ENCODE measurements at regions not wholly inside any gene's neighbourhood (a gene's known extent, or its start where the extent isn't known, plus 50 kb on each side); places are given as distances from the start of the nearest gene placed in this dataset.

- Histone ChIP-seq H3K4me3 (no peak overlapping the region), H3K36me3 (no peaks in the 10 kb centered on the region), H3K27ac (no peak overlapping the region), H3K4me1 (no peaks in the 10 kb centered on the region), H3K27me3 (replicated peaks in 1 of 7) (no peaks in the 10 kb centered on the region), H3K9me3 (peaks cover 0 to 5% (median 0%) of the 10 kb centered on the region in 8 donors)
- DNase-seq: no peak
- intact Hi-C loops (cut with DNase I; ENCODE audit: low total_unique reads): no loop called here
- TF ChIP-seq CTCF (IDR thresholded peaks at IDR 0.05 in 8 of 11, conservative IDR thresholded peaks at IDR 0.05 in 3 of 11): no peak
- no peak for TF ChIP-seq POLR2A (IDR thresholded peaks at IDR 0.05)
- TF ChIP-seq POLR2AphosphoS5 (IDR thresholded peaks at IDR 0.05): no peak
- 82 to 95% (median 92%) methylated on average over 1 of the region's 1 CpG for WGBS, 5 donors
Observed at GRCh38 chr6:120954111-120954510, 380.2 kb downstream of the TBC1D32 start.

- peaks cover 0 to 5% (median 0%) of the 10 kb centered on the region in 8 donors for H3K9me3 ChIP-seq
- DNase-seq: no peak
- WGBS, 5 donors: 57 to 80% (median 76%) methylated on average over 3 of the region's 3 CpGs
- H3K4me3 ChIP-seq: no peak overlapping the region
- intact Hi-C loops (cut with DNase I; ENCODE audit: low total_unique reads): no loop called here
- no peaks in the 10 kb centered on the region for H3K27me3 ChIP-seq (replicated peaks in 1 of 7)
- no peaks in the 10 kb centered on the region for H3K4me1 ChIP-seq
- no peak overlapping the region for H3K27ac ChIP-seq
- TF ChIP-seq CTCF (IDR thresholded peaks at IDR 0.05 in 8 of 11, conservative IDR thresholded peaks at IDR 0.05 in 3 of 11) (no peak), POLR2A (IDR thresholded peaks at IDR 0.05) (no peak), POLR2AphosphoS5 (IDR thresholded peaks at IDR 0.05) (no peak)
- no peaks in the 10 kb centered on the region for H3K36me3 ChIP-seq
Observed at GRCh38 chr6:120951258-120951657, 383.0 kb downstream of the TBC1D32 start.

- intact Hi-C loops (cut with DNase I; ENCODE audit: low total_unique reads): no loop called here
- H3K27me3 ChIP-seq (replicated peaks in 1 of 7): no peaks in the 10 kb centered on the region
- 0% methylated on average over 1 of the region's 1 CpG for whole genome bisulfite sequencing, 5 donors
- no peaks in the 10 kb centered on the region for H3K4me1 ChIP-seq
- no peak overlapping the region for H3K4me3 ChIP-seq
- no peaks in the 10 kb centered on the region for H3K9me3 ChIP-seq
- TF ChIP-seq POLR2A (IDR thresholded peaks at IDR 0.05) (no peak), POLR2AphosphoS5 (IDR thresholded peaks at IDR 0.05) (no peak)
- H3K27ac ChIP-seq: no peak overlapping the region
- DNase-seq: no peak
- H3K36me3 ChIP-seq: no peaks in the 10 kb centered on the region
Observed at GRCh38 chr6:120947111-120947510, 387.2 kb downstream of the TBC1D32 start.

GRCh38 chr6:120945905-120946594, 388.2 kb downstream of the TBC1D32 start:
- no peaks in the 10 kb centered on the region for H3K27me3 ChIP-seq (replicated peaks in 1 of 7)
- H3K27ac ChIP-seq: no peak overlapping the region
- 57 to 71% (median 64%) methylated on average over 3 of the region's 3 CpGs for WGBS, 5 donors
- H3K4me3 ChIP-seq: no peak overlapping the region
- no peaks in the 10 kb centered on the region for H3K9me3 ChIP-seq
- intact Hi-C loops (cut with DNase I; ENCODE audit: low total_unique reads): no loop called here
- H3K36me3 ChIP-seq: no peaks in the 10 kb centered on the region
- DNase-seq: no peak
- no peaks in the 10 kb centered on the region for H3K4me1 ChIP-seq
- TF ChIP-seq CTCF (IDR thresholded peaks at IDR 0.05 in 8 of 11, conservative IDR thresholded peaks at IDR 0.05 in 3 of 11): no peak

Measured in spleen (tissue), 11 donors.